GM19395 (cell line): ENCODE measurements at regions not wholly inside any gene's neighbourhood (a gene's known extent, or its start where the extent isn't known, plus 50 kb on each side); places are given as distances from the start of the nearest gene placed in this dataset.
"Not testable (repeated sequence)": the region's sequence is repeated elsewhere in the genome, so short reads cannot be mapped to it uniquely, and the experiment has no call there.

Experiments used
- ATAC-seq: cut with Tn5 transposase; IDR thresholded peaks from one replicate; pipeline ENCODE4 v1.9.1; 2021; ENCODE audit warnings: mild to moderate bottlenecking, moderate library complexity; ENCODE audit not compliant: unreplicated experiment

GRCh38 chr7:156590212-156590611 lies 50.4 kb upstream of the RNF32 start:
- ATAC-seq = no peak

DNA sequence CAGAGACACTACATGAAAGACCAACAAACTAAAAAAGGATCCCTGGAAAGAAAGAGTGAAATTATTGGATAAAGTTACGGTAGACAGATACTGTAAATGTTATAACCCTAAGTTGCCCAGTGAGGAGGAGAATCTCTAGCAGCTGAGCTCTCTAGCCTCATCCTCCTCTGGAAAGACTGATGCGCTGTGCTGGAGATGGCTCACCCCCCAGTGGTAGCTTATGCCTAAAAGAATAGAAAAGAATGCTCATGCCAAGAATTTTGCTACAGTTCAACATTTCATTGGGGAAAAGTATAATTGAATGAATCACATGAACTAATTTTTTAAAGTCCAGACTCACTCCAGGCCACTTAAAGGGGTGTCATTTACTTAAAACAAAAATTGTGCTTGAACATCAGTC lies 50.8 kb upstream of the RNF32 start:
- ATAC-seq = no peak

DNA sequence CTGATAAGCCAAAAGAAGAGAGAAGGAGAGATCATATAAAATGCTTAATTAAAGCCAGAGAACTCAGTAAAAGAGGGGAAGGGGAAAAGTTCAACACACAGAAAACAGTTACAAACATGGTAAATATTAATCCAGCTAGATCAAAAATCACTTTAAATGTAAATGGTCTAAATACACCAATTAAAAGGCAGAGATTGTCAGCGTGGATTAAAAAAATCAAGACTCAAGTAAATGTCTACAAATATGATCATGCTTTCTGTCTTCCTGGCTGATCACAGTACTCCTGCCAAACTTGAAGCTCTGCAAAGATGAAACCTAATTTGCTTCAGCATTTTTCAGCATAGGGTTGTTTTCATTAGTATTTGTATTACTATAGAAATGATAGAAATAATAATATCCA lies 54.6 kb upstream of the RNF32 start:
- no peak for ATAC-seq

GRCh38 chr7:156585025-156585648 lies 55.4 kb upstream of the RNF32 start:
- no peak for ATAC-seq

GRCh38 chr7:156582591-156583123 lies 57.9 kb upstream of the RNF32 start:
- no peak for ATAC-seq

GRCh38 chr7:156580036-156580435 lies 60.5 kb upstream of the RNF32 start:
- ATAC-seq = no peak

- no peak for ATAC-seq
Observed at GRCh38 chr7:156579566-156579965, 61.0 kb upstream of the RNF32 start.

- ATAC-seq = no peak
Observed at GRCh38 chr7:156578978-156579430, 61.6 kb upstream of the RNF32 start.

DNA sequence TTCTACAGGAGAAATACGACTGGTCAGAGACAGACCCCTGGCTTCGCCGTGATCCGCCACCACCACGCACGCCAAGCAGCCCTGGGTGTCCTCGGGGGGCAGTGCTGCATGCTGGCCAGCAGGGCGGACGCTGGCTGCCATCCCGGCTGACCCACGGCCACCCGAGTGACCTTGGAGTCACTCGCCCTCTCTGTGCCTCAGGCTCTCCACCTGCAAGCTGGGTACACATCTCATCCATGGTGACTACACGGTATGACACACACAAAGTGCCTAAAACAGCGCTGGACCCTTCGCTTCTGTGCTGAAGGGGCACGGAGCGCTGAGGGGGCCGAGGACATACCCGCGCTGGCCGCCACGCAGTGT lies 62.0 kb upstream of the RNF32 start:
- ATAC-seq = no peak

DNA sequence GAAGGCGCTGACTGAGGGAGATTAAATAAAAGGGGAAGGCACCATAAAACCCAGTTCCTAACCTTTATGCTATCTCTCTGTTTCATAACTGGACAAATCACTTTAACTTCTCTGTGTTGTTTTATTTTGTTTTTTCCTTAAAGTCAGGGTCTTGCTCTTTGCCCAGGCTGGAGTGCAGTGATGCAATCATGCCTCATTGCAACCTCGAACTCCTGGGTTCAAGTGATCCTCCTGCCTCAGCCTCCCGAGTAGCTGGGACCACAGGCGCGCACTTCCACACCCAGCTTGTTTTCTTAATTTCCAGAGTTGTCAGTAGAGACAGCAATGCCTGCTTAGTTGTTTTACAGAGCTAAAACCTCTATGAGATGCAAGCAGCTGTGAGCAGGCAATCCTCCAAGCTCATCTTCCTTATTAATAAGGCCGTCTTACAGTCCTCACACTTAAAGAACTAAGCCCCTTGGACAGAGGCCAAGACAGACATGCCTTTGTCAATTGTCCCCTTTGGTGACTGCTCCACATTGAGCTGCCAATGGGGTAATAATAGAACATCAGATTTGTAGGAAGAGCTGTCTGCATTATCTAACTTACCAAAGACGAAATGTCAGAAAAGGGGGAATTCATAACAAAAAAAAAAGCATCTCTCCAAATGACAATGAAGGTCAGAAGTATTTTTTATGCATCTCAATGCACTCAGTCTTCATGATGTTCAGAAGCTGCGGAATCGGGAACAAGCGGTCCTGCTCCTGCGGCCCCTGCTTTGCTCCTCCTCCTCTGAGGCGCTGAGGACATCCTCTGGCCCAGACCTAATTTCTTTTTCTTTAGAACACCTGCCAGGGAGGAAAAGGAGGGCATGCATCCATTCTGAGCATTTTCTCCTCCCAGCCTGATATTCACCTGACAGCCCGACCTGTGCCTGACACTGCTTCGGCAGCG lies 62.7 kb upstream of the RNF32 start:
- no peak for ATAC-seq

GRCh38 chr7:156576216-156577058 lies 64.1 kb upstream of the RNF32 start:
- ATAC-seq = no peak

DNA sequence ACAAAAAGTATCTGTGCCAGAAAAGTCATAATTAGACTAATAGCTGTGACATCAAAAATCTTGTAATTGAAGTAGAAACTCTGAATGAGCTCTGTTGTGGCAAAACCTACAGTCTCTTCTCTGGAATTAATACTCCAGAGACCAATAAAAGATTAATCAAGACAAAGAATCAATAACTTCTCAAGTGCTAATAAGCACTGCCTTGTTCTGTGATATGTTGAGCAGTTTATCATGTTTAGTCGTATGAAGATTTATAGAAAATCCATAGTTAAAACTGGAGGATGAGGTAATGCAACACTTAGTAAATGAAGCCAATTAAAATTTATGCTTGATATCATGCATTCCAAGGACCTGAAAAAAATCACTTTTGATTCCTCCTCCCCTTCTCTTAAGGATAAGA lies 72.3 kb upstream of the RNF32 start:
- ATAC-seq = no peak

DNA sequence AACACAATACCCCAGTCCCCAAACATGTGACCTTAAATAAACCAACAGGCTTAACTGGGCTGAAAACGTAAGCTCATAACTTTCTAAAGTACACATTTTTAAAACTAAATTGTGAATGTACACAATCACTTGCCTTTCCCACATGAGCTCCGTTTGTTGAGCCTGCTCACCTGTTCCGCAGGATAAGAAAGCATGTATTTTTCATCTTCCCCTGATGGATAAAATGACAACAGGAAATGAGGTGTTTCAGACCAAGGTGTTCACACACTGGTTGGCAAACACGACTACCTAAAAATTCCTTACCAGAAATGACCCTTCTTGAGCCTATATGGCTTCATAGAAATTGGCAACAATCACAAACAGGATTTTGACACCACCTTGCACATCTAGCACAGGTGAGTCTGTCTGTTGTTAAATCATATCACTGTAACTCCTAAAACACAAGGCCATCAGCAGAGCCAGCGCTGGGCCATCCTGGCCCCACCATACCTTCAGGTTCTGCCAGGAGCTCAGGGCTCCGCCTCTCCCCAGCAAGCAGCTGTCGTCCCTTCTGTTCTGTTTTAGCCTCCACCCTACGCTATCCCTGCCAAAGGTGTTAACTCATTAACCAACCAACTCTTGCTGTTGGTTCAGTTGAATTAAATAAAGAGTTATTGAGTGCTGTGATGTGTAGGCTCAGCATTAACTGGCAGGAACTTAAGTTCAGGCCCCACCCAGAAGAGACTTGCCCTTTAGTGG lies 73.6 kb upstream of the RNF32 start:
- ATAC-seq = no peak

GRCh38 chr7:156565002-156565401 lies 75.6 kb upstream of the RNF32 start:
- not testable (repeated sequence) for ATAC-seq

DNA sequence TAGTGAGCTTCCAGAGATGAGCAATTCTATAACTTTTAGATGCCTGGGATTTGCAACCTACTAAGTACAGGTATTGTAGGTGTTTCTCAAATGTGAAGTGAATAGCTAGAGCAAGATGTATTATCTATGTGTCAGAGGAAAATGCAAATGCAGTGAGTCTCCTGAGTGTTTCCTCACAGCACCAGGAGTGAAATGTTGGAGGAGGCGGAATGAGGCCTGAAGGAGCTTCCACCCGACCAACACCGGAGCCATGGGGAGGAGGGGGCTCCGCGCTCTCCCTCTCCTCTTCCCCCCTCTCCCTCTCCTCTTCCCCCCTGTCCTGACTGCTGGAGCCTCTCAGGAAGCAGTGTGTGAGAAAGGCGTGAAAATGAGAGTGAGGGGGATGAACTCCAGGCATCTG lies 79.9 kb upstream of the RNF32 start:
- ATAC-seq = no peak

- ATAC-seq = no peak
Observed at GRCh38 chr7:156560075-156560474, 80.5 kb upstream of the RNF32 start.

DNA sequence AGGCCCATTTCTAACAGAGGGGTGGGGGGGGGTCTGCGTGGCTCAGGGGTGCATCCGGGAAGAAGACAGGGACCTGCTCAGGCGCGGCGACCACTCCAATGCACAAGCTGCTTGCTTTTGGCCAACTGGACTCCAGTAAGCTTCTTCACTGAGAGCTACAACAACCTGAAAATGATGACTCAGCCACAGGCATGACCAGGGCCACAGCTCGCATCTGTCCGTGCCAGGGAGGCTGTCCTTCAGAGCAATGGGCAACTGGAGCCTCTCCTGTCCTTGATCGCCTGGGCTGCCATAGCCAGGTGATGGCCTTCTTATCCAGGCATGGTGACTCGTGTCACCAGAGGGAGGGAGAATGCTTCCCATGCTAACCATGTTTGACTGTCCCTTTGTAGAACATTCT lies 81.6 kb upstream of the RNF32 start:
- no peak for ATAC-seq

- no peak for ATAC-seq
Observed at GRCh38 chr7:156558198-156558597, 82.4 kb upstream of the RNF32 start.

DNA sequence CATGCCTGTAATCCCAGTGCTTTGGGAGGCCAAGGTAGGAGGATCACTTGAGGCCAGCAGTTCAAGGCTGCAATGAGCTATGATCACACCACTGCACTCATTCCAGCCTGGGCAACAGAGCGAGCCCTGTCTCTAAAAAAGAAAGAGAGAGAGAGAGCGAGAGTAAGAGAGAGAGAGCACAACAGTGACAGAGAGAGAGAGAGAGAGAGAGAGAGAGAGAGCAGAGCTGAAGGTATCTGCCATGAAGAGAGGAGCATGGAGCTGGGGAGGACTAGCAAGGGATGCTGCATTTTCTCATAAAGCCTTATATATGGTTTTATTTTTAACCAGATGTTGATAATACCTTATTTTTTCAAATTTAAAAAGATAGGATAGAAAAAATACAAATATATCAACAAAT lies 84.5 kb upstream of the RNF32 start:
- ATAC-seq = no peak

DNA sequence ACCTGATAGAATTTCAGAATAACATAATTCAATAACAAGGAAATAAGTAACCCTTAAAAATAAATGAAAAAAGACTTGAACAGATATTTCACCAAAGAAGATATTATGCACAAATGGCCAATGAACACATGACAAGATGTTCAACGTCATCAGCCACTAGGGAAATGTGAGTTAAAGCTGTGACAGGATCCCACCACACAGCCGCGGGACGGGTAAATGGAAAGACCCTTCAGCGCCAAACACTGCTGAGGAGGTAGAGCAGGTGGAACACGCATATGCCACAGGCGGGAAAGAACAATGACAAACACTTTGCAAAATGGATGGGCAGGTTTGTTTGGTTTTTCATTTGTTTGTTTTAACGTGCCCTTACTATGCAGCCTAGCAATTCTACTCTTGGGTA lies 86.1 kb upstream of the RNF32 start:
- no peak for ATAC-seq

- no peak for ATAC-seq
Observed at GRCh38 chr7:156549636-156550035, 90.9 kb upstream of the RNF32 start.
